Jurkat, Clone E6-1 (cell line): ENCODE measurements at regions not wholly inside any gene's neighbourhood (a gene's known extent, or its start where the extent isn't known, plus 50 kb on each side); places are given as distances from the start of the nearest gene placed in this dataset.

Experiments
- DNase-seq: peaks from one replicate; pipeline ENCODE4 v3.0.0-alpha.2; 2011; ENCODE audit warnings: low read depth, low spot score
- H3K4me3 ChIP-seq: 2 replicates; pipeline ENCODE4 v1.5.1; 2011; ENCODE audit warnings: mild to moderate bottlenecking, low read length, control low read depth, moderate library complexity

- peak; percentile 36 for DNase-seq
- H3K4me3 ChIP-seq, result no peak overlapping the region
Observed at GRCh38 chr6:10465629-10466499, 51.0 kb upstream of the TFAP2A start.
